ENCODE measurements at regions not wholly inside any gene's neighbourhood (a gene's known extent, or its start where the extent isn't known, plus 50 kb on each side); places are given as distances from the start of the nearest gene placed in this dataset.

DNA sequence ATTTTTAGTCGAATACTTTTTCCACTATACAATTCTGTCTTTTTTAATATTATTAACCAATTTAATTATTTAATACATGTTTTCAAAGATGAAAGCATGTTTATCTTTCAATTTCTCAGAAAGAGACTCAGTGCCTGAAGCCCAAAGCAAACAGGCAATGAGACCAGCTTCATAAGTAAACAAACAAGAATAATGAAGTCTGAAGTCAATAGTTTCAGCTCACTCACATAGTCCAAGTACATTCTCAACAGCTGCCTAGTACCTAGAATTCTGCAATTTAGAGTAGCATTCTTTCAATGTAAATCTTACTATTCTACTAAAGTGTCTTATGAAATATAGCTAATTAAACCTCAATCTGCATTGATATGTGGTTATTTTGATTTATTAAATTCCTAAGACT is 626.5 kb upstream of the NRSN1 start:
- TF ChIP-seq EP300 (IDR thresholded peaks at IDR 0.05) = no peak
- TF ChIP-seq, protein P1, sequence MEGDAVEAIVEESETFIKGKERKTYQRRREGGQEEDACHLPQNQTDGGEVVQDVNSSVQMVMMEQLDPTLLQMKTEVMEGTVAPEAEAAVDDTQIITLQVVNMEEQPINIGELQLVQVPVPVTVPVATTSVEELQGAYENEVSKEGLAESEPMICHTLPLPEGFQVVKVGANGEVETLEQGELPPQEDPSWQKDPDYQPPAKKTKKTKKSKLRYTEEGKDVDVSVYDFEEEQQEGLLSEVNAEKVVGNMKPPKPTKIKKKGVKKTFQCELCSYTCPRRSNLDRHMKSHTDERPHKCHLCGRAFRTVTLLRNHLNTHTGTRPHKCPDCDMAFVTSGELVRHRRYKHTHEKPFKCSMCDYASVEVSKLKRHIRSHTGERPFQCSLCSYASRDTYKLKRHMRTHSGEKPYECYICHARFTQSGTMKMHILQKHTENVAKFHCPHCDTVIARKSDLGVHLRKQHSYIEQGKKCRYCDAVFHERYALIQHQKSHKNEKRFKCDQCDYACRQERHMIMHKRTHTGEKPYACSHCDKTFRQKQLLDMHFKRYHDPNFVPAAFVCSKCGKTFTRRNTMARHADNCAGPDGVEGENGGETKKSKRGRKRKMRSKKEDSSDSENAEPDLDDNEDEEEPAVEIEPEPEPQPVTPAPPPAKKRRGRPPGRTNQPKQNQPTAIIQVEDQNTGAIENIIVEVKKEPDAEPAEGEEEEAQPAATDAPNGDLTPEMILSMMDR (IDR thresholded peaks at IDR 0.05) = no peak

Data from esophagus muscularis mucosa (tissue), 3 donors.